Retina (tissue), 1 donor: ENCODE measurements at regions not wholly inside any gene's neighbourhood (a gene's known extent, or its start where the extent isn't known, plus 50 kb on each side); places are given as distances from the start of the nearest gene placed in this dataset.
"Not testable (repeated sequence)": the region's sequence is repeated elsewhere in the genome, so short reads cannot be mapped to it uniquely, and the experiment has no call there.

Experiments used
- DNase-seq: peaks from one replicate; pipeline ENCODE4 v3.0.0-alpha.2; 2016

- no peak for DNase-seq
Observed at GRCh38 chr21:20023193-20023592, 975.0 kb upstream of the NCAM2 start.

DNA sequence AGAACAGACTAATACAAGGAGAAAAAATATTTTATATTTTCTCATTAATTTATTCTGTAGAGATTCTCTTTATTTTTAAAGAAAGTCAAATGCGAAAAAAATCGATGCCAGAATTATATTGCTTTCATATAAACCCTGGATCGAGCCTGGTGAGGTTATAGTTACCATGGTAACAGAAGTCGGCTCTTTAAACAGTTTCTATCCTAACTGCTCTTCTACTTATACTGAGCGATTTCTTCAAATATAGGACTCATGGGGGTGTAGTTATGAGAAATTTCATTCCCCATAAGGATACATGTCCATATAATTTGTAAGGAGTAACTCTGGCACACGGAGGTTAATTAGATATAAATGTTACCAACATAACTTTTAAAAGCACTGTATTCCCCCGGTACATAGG lies 973.5 kb upstream of the NCAM2 start:
- no peak for DNase-seq

DNA sequence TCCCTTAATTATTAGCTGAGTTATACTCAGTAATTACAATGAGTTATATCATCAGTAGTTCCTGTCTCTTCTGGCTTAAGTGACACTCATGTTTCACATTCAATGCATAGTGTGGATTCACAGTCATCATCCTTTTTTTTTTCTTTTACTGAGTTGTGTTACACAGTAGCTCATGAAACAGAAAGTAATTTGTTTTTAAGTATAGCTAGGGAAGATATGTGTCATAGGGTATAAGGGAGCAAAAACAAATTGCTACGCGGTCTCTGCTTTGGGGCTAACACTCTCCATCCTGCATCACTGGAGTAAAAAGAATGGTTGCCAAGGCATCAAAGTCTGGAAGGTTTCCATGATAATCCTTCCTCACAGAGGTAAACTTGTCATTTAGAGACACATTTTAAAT lies 971.7 kb upstream of the NCAM2 start:
- DNase-seq = no peak

GRCh38 chr21:20030390-20030789 lies 967.8 kb upstream of the NCAM2 start:
- DNase-seq = no peak

GRCh38 chr21:20031807-20032206 lies 966.4 kb upstream of the NCAM2 start:
- DNase-seq = no peak

DNA sequence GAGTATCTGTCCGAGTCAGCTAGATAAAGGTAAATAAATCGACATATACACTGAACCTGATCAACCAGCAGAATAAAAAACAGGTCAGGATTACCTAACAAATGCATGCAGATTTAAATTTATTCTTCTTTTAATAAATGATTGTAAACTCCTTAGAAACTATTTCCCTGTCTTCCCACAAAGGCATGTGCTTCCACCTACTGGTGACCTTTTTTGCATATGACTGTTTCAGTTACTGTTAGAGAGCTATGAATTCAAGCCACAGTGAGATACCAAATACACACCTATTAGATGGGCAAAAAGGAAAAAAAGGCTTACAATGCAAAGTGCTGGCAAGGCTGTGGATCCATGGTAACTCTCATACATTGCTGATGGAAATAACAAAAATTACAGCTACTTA lies 957.4 kb upstream of the NCAM2 start:
- DNase-seq = no peak

GRCh38 chr21:20045197-20045596 lies 953.0 kb upstream of the NCAM2 start:
- no peak for DNase-seq

DNA sequence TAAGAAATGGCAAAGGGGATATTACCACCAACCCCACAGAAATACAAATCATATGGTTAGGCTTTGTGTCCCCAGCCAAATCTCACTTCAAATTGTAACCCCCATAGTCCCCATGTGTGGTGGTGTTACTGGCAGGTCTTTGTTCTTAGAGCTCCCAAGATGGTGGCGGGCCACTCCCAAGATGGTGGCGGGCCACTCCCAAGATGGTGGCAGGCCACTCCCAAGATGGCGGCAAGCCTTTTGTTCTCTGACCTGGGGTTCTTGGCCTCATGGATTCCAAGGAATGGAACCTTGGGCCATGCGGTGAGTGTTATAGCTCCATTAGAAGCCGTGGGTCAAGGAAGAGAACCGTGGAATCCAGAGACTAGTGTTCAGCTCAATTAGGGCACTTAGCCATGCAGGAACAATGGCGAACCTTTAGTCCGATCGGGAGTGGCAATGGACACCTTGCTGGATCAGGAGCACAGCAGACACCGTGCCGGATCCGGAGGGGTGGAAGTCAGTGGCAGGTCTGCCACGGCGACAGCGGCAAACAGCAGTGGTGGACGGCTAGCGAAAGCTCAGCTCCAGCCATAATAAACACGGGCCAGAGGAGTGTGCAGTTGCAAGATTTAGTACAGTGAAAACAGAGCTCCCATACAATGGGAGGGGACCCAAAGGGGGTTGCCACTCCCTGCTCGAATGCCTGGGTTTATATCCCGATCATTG lies 949.9 kb upstream of the NCAM2 start:
- not testable (repeated sequence) for DNase-seq

GRCh38 chr21:20083336-20083735 lies 914.9 kb upstream of the NCAM2 start:
- DNase-seq = no peak

- DNase-seq = no peak
Observed at GRCh38 chr21:20083925-20084324, 914.3 kb upstream of the NCAM2 start.

DNA sequence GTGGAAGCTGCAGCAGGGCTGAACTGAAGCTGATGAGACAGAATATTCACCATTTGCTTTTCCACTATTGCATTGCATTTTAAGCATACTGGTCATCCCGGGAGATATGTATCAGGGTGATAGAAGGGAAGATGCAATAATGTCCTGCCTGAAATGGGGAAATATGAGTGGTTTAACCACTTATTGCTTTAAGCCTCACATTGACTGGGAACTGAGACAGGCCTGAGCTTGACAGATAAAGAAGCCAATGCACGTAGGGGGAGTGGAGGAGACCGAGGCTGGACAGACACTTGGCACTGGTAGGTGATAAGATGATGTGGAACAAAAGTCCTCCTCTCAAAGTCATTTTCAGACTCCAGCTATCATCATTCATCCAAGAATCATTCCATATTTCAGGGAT lies 911.7 kb upstream of the NCAM2 start:
- DNase-seq = no peak

GRCh38 chr21:20106368-20106767 lies 891.8 kb upstream of the NCAM2 start:
- DNase-seq = no peak

DNA sequence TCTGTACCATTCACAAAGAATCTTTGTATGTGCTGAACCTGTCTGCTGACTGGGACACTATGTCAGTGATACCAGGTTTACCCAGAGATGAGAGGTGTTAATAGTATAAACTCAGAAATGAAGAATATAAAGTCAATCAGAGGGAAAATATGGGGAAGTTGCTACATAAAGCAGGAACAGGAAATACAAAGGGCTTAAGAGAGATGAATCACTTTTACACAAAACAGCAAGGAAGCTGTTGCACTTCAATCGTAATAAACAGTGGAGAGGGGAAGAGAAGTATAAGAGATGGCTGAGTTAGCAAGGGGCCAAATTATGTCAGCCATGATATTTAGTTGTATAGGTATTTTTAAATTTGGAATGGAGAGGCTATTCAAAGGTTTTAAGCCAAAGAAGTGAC lies 890.2 kb upstream of the NCAM2 start:
- DNase-seq = no peak

- no peak for DNase-seq
Observed at GRCh38 chr21:20108976-20109540, 889.2 kb upstream of the NCAM2 start.

- no peak for DNase-seq
Observed at GRCh38 chr21:20110368-20110767, 887.8 kb upstream of the NCAM2 start.

DNA sequence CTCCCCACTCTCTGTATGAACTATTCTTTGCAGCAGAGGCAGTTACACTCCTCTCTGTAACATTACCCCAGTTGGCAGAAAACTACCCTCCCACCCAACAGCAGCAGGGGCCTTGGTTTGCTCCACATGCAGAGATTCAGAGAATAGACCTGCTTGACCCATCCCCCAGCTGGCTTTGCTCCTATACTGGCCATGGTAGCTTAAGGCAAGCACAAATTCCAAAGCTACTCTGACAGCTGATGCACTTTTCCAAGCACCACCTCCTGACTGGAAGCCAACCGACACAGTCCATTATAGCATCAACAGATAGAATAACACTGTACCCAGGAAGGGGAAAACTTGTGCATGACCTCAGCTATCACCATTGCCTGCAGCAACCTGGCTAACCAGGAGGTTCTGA lies 846.5 kb upstream of the NCAM2 start:
- DNase-seq = no peak

GRCh38 chr21:20163167-20163566 lies 835.0 kb upstream of the NCAM2 start:
- no peak for DNase-seq

DNA sequence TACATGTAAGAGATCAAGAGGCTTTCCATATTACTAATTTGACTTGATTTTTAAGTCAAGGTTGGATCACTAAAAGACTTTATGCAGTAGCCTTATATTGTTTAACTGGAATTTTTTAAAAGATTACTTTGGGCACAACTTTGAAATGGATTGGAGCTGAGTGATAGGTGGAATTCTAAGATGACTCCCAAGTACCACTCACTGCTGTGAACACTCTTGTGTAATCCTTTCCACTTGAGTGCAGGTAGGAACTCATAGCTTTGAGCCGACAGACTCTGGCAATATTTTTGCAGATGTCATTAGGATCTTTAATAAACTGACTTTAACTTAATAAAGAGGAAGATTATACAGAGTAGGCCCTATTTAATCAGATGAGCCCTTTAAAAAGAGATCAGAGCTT lies 831.1 kb upstream of the NCAM2 start:
- DNase-seq = no peak

DNA sequence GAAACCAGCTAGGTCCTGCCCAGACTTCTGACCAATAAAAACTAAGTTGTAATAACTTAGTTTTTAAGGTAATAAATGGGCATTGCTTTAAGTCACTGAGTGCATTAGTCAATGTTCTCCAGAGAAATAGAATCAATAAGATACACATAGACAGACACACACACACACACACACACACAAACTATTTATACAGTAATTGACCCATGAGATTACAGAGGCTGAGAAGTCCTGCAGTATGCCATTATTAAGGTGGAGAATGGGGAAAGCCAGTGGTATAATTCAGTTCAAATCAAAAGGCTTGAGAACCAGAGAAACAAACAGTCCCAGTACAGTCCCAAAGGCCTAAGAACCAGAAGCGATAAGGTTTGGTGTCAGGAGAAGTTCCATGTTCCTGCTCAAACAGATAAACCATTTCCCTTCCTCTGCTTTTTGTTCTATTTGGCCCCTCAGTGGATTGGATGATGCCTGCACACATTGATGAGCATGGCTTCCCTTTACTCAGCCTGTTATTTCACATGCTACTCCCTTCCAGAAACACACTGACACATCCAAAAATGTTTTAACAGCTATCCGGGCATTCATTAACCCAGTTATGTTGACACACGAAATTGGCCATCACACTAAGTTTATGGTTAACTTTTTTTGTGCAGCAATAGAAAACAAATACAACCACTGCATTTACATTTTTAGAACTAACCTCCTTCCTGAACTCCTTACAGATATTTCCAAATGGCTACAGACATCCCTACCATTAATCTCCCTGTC lies 828.2 kb upstream of the NCAM2 start:
- no peak for DNase-seq

DNA sequence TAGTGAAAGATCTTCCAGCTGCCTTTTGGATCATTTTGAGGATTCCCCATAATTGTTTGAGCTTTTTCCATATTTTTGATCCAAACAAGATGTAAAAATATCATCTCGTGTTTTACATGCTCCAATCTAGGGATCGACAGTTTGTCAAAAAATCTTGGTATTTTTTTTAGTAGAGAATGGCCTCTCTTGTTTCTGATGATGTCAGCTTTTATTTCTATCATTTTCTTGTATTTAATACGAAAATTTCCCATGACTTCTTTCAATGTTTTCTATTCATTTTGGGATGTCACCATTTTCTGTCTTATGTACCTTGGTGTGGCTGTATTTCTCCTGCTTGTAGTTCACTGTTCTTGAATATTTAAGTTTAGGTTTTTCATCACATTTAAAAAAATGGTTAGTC lies 812.0 kb upstream of the NCAM2 start:
- no peak for DNase-seq

DNA sequence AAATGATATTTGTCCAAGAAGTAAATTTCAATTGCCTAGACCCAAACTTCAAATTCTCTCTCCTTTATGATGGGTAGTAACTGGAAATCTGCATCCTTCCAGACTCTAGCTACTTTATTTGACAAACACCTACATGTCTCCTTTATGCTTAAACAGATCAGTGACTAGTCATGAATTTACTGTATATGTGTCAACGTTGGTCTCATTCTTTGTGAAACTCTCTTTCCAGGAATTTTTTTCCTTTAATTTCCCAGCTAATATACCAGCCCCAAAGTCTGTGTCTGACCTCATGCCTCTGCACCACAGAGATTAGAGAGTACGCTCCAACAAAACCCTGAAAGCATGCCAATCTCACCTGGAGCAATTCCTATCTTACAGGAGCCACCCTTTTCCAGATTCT lies 811.2 kb upstream of the NCAM2 start:
- DNase-seq = no peak

DNA sequence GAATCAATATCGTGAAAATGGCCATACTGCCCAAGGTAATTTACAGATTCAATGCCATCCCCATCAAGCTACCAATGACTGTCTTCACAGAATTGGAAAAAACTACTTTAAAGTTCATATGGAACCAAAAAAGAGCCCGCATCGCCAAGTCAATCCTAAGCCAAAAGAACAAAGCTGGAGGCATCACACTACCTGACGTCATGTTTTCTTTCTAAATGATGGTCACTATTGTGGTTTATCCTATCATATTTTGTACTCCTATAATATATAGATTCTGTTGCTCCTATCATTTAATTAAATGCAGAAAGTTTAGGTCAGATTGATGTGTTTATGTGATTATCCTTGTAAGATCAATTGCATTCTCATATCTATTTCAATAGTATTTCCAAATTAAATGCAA lies 796.9 kb upstream of the NCAM2 start:
- DNase-seq = not testable (repeated sequence)

DNA sequence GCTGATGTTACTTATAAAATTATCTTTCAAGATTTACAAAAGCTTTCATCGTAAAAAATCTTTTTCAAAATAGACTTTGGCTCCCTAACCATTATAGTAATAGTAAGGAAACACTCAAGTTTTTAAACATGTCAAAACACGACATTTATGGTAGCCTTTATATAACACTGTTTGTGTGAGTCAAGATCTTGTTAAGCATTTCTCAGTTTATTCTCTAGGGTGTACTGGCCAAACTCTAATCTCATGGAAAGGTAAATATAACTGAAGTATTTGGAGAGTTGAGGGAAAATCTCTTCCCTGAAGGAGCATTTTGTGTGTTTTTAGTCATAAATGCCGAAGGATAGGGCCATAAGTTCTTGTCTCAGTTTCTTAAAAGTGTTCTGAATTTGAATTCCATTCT lies 790.9 kb upstream of the NCAM2 start:
- DNase-seq = no peak

- DNase-seq = no peak
Observed at GRCh38 chr21:20215959-20216358, 782.2 kb upstream of the NCAM2 start.
